Lung (tissue), 11 donors: ENCODE measurements at regions not wholly inside any gene's neighbourhood (a gene's known extent, or its start where the extent isn't known, plus 50 kb on each side); places are given as distances from the start of the nearest gene placed in this dataset.

Experiments used
- ATAC-seq: fragments of 200-7000 bp; cut with Tn5 transposase; one replicate; pipeline ENCODE4 v1.9.1; 2020; ENCODE audit warnings: moderate number of reproducible peaks; ENCODE audit not compliant: insufficient read depth, low FRiP score
- DNase-seq, 3 donors: peaks; one replicate each; pipeline ENCODE4 v3.0.0-alpha.2; 2013 to 2017
- H3K27ac ChIP-seq, 2 donors: one replicate each; pipeline ENCODE4 v1.5.1; 2013; ENCODE audit warnings: mild to moderate bottlenecking in 2 of 2, moderate library complexity in 2 of 2, control low read depth in 1 of 2, inconsistent platforms in 1 of 2, low read depth in 1 of 2, low read length in 1 of 2
- H3K27me3 ChIP-seq, 3 donors: one replicate each; pipeline ENCODE4 v1.5.1; 2013; ENCODE audit warnings: low read length in 2 of 3; ENCODE audit not compliant: control insufficient read depth in 3 of 3, insufficient read depth in 3 of 3
- H3K36me3 ChIP-seq, 4 donors: one replicate each; pipeline ENCODE4 v1.5.1; 2013; ENCODE audit warnings: low read length in 4 of 4, mild to moderate bottlenecking in 1 of 4, moderate library complexity in 1 of 4; ENCODE audit not compliant: control insufficient read depth in 4 of 4, insufficient read depth in 4 of 4
- H3K4me1 ChIP-seq, 5 donors: one replicate each; pipeline ENCODE4 v1.5.1; 2013; ENCODE audit warnings: low read length in 5 of 5, mild to moderate bottlenecking in 2 of 5, moderate library complexity in 1 of 5; ENCODE audit not compliant: control insufficient read depth in 5 of 5, insufficient read depth in 5 of 5
- H3K4me3 ChIP-seq: one replicate; pipeline ENCODE4 v1.5.1; 2013; ENCODE audit warnings: mild to moderate bottlenecking, control low read depth, moderate library complexity
- H3K9ac ChIP-seq, 2 donors: one replicate each; pipeline ENCODE4 v1.5.1; 2013; ENCODE audit warnings: low read length in 2 of 2, control low read depth in 1 of 2; ENCODE audit not compliant: insufficient read depth in 1 of 2
- H3K9me3 ChIP-seq, 4 donors: one replicate each; pipeline ENCODE4 v1.5.1; 2013; ENCODE audit warnings: low read length in 3 of 4, mild to moderate bottlenecking in 1 of 4, moderate library complexity in 1 of 4; ENCODE audit not compliant: control insufficient read depth in 4 of 4, insufficient read depth in 3 of 4
- WGBS, 2 donors: extraction: QIAGEN DNeasy Blood & Tissue Kit; methylation state at CpG; one replicate each; pipeline ENCODE4 v1.1.7; 2013; 5-methylcytosine and 5-hydroxymethylcytosine counted together
- TF ChIP-seq, protein P1 (sequence below): IDR thresholded peaks from 2 replicates; pipeline ENCODE4 v1.5.1; 2012; ENCODE audit warnings: mild to moderate bottlenecking; ENCODE audit errors: control extremely low read depth, extremely low read depth
- donor health status: control.
- donor health status: control.
- donor health status: Bipolar disorder and iron deficiency.
- donor health status: healthy.
- donor health status: DM: yes; HTN: yes; CAD: no.

DNA sequence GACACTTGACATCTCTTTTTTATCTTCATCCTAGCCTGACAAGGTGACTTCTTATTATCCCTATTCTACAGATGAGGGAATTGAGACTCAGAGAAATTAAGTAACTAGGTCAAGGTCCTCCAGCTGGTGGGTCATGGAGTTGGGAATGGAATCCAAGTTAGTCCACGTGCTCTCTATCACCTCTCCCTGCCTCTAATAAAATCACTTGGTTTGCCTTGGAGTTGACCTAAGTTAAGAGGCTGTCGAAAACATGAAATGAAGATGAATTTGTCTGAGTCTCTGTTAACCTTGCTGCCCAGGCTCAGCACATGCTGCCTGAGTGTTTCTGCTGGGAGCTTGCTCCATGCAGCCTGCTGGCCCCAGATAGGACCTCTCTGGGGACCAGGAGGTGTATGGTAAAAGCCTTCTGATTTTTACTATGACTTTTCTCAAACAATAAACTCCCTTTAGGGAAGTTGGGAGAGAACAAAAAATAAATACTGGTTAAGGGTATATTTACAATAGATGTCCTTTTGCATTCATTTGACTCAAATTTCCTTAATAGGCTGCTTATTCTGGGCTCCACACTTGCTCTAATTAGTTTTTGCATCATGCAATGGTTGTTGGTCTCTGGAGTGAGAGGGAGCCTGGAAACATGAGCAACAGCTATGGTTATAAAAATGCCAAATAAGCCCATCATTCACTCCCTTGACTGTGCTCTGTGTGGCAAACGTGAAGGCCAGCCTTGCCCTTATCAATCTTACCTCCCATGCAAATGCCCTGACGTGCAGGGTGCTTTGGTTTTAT, 61.6 kb upstream of the DHX15 start:
- Histone ChIP-seq H3K9me3 (no peaks in the 10 kb centered on the region), H3K9ac (peak overlapping the region in 1 of 2 donors; percentile 8), H3K36me3 (no peaks in the 10 kb centered on the region), H3K4me3 (no peak overlapping the region), H3K4me1 (peaks cover 0 to 7% (median 0%) of the 10 kb centered on the region in 5 donors), H3K27me3 (no peaks in the 10 kb centered on the region), H3K27ac (no peak overlapping the region)
- TF ChIP-seq, protein P1, sequence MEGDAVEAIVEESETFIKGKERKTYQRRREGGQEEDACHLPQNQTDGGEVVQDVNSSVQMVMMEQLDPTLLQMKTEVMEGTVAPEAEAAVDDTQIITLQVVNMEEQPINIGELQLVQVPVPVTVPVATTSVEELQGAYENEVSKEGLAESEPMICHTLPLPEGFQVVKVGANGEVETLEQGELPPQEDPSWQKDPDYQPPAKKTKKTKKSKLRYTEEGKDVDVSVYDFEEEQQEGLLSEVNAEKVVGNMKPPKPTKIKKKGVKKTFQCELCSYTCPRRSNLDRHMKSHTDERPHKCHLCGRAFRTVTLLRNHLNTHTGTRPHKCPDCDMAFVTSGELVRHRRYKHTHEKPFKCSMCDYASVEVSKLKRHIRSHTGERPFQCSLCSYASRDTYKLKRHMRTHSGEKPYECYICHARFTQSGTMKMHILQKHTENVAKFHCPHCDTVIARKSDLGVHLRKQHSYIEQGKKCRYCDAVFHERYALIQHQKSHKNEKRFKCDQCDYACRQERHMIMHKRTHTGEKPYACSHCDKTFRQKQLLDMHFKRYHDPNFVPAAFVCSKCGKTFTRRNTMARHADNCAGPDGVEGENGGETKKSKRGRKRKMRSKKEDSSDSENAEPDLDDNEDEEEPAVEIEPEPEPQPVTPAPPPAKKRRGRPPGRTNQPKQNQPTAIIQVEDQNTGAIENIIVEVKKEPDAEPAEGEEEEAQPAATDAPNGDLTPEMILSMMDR: no peak
- DNase-seq (no peak), ATAC-seq (no peak)
- WGBS, 2 donors: 62 to 73% methylated on average over 4 of the region's 4 CpGs

DNA sequence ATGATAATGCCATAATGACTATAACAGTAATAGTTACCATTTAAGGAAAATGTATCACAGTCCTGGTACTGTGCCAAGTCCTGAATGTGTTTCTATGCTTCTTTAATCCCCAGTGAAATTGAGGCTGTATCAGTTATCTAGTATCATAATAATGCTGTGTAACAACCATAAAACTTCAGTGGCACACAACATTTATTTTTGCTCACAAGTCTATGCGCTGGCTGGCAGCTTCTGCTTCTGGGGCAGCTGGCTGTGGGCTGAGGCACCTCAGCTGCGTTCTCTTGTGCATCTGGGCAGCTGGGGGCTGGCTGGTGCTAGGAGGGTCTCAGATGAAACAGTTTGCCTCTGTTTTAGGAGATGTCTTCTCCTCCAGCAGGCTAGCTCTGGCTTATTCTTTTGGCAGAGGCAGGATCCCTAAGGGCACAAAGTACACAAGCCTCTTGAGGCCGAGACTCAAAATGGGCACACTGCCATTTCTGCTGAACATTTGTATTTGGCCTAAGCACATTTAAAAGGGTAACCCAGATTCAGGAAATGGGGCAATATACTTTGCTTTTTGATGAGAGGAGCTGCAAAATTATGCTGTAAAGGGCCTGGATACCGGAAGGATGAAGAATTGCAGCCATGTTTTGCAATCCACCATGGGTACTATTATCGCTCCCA, 62.6 kb upstream of the DHX15 start:
- no peaks in the 10 kb centered on the region for H3K9me3 ChIP-seq
- H3K36me3 ChIP-seq: no peaks in the 10 kb centered on the region
- no peak overlapping the region for H3K4me3 ChIP-seq
- no peak for DNase-seq
- TF ChIP-seq, protein P1: no peak
- H3K9ac ChIP-seq: no peak overlapping the region
- no peak overlapping the region for H3K27ac ChIP-seq
- no peak for ATAC-seq
- WGBS, 2 donors: 77 to 79% methylated on average over 5 of the region's 5 CpGs
- peaks cover 0 to 7% (median 0%) of the 10 kb centered on the region in 5 donors for H3K4me1 ChIP-seq
- no peaks in the 10 kb centered on the region for H3K27me3 ChIP-seq

DNA sequence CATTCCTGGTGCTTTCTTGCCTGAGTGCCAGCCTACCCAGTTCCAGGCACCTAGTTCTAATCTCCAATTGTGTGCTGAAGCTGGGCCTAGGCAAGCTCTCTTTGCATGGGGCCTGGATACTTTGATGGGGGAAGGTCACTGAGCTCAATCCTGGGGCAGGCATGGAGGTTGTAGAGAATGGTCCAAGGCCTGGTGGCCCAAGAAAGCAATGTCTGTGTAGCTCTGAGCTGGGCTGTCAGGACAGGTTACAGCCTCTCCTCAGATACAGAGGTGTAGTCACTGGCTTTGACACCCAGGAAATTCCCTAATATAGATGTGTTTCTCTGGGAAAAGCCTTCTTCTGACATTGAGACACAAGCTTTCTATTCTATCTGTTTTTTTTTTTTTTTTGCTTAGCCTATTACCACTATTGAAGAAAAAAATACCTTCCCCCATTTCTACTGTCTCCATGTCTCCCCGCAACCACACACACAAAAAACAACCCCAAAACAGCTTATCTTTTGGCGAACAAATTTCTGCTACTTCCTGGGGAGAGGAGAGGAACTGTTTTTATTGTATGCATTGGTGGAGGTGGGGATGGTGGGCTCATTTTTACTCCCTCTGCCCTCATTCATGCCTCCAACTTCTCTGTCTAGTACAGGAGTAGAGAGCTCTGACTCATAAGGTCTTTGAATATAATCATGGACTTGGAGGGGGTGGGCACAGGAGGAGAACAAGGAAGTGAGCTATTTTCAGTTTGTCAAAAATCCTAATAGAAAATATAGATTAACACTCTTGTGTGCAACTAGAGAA, 66.7 kb upstream of the DHX15 start:
- no peaks in the 10 kb centered on the region for H3K27me3 ChIP-seq
- TF ChIP-seq, protein P1: no peak
- H3K4me3 ChIP-seq: no peak overlapping the region
- no peak for DNase-seq
- no peak overlapping the region for H3K9ac ChIP-seq
- H3K36me3 ChIP-seq: no peaks in the 10 kb centered on the region
- H3K27ac ChIP-seq: no peak overlapping the region
- peaks cover 0 to 2% (median 0%) of the 10 kb centered on the region in 5 donors for H3K4me1 ChIP-seq
- H3K9me3 ChIP-seq: no peaks in the 10 kb centered on the region
- no peak for ATAC-seq
- WGBS, 2 donors: 34 to 66% methylated on average over 2 of the region's 2 CpGs
